OCI-LY7 (cell line): ENCODE measurements at regions not wholly inside any gene's neighbourhood (a gene's known extent, or its start where the extent isn't known, plus 50 kb on each side); places are given as distances from the start of the nearest gene placed in this dataset.

Experiments
- BruUV-seq: library from RNA; stranded (reverse); fragments of 400-500 nt; replicated peaks from 2 replicates; lab custom pipeline; 2021; lab: Mats Ljungman, UMichigan
- CTCF ChIA-PET: fragments of 300-600 bp; sonication (Branson Sonifier 250); formaldehyde crosslinking; loops from one replicate; lab custom pipeline; 2022; ENCODE audit warnings: antibody characterized with exemption; ENCODE audit not compliant: unreplicated experiment; lab: Charles Lee
- POLR2A ChIA-PET: fragments of 300-600 bp; sonication (Branson Sonifier 250); formaldehyde crosslinking; loops from one replicate; lab custom pipeline; 2022; ENCODE audit warnings: antibody characterized with exemption; lab: Charles Lee
- DNase-seq: peaks from one replicate; pipeline ENCODE4 v3.0.0-alpha.2; 2015; ENCODE audit warnings: low spot score
- H2AFZ ChIP-seq: fragments of 200-600 bp; sonication (generic), shearing (Covaris generic); 2 replicates; pipeline ENCODE4 v1.6.1; 2014; ENCODE audit warnings: mild to moderate bottlenecking, antibody characterized with exemption, low read length, moderate library complexity
- H3K27ac ChIP-seq: fragments of 200-600 bp; sonication (generic); 2 replicates; pipeline ENCODE4 v1.5.1; 2014; ENCODE audit warnings: mixed run types, low read depth, mild to moderate bottlenecking, moderate library complexity, low read length, inconsistent platforms; ENCODE audit not compliant: poor library complexity, severe bottlenecking
- H3K36me3 ChIP-seq: fragments of 200-600 bp; sonication (generic); 2 replicates; pipeline ENCODE4 v1.6.1; 2014; ENCODE audit warnings: mild to moderate bottlenecking, antibody characterized with exemption, low read length, moderate library complexity, mixed read lengths; ENCODE audit not compliant: insufficient read depth
- H3K4me1 ChIP-seq: fragments of 200-600 bp; sonication (generic); 2 replicates; pipeline ENCODE4 v1.5.1; 2014; ENCODE audit warnings: mild to moderate bottlenecking, low read length; ENCODE audit not compliant: insufficient read depth, poor library complexity, severe bottlenecking
- H3K4me2 ChIP-seq: fragments of 200-600 bp; sonication (generic); 2 replicates; pipeline ENCODE4 v1.6.1; 2014; ENCODE audit warnings: mild to moderate bottlenecking, low read length
- H3K4me3 ChIP-seq: fragments of 200-600 bp; sonication (generic); 2 replicates; pipeline ENCODE4 v1.5.1; 2014; ENCODE audit warnings: mild to moderate bottlenecking, low read depth, low read length; ENCODE audit not compliant: poor library complexity, severe bottlenecking
- H3K79me2 ChIP-seq: fragments of 200-600 bp; sonication (generic); 2 replicates; pipeline ENCODE4 v1.6.1; 2016; ENCODE audit warnings: low read depth, mild to moderate bottlenecking, low read length, moderate library complexity, mixed read lengths; ENCODE audit not compliant: insufficient read depth
- H3K9me2 ChIP-seq: fragments of 200-600 bp; sonication (generic); 2 replicates; pipeline ENCODE4 v1.6.1; 2016; ENCODE audit warnings: mild to moderate bottlenecking, low read length, mixed read lengths; ENCODE audit not compliant: insufficient read depth
- H3K9me3 ChIP-seq: fragments of 200-600 bp; sonication (generic); 2 replicates; pipeline ENCODE4 v1.6.1; 2014; ENCODE audit warnings: mild to moderate bottlenecking, mixed run types, low read length, mixed read lengths
- H4K20me1 ChIP-seq: fragments of 200-600 bp; sonication (generic); 2 replicates; pipeline ENCODE4 v1.6.1; 2014; ENCODE audit warnings: mild to moderate bottlenecking, antibody characterized with exemption, low read length, moderate library complexity, mixed read lengths; ENCODE audit not compliant: insufficient read depth
- CTCF ChIP-seq: fragments of 200-600 bp; sonication (generic); conservative IDR thresholded peaks from 2 replicates; pipeline ENCODE4 v1.5.1; 2014; ENCODE audit warnings: mild to moderate bottlenecking, antibody characterized with exemption, low read length, moderate library complexity, mixed read lengths
- EZH2phosphoT487 ChIP-seq: fragments of 200-600 bp; sonication (generic); IDR thresholded peaks from 2 replicates; pipeline ENCODE4 v1.6.1; 2018; ENCODE audit warnings: low read depth, borderline replicate concordance, mild to moderate bottlenecking, mixed run types, antibody characterized with exemption, low read length, moderate library complexity, mixed read lengths
- intact Hi-C: fragments of 100-400 bp; cut with micrococcal nuclease; formaldehyde crosslinking; loops from one replicate; pipeline ENCODE4 v1.10.0; 2022; ENCODE audit not compliant: unreplicated experiment

GRCh38 chr1:8238141-8239038, 79.5 kb upstream of the SLC45A1 start:
- intact Hi-C loops, result no loop called here
- Histone ChIP-seq H3K9me2 (no peaks in the 10 kb centered on the region), H3K4me3 (no peak overlapping the region), H3K79me2 (no peaks in the 10 kb centered on the region), H2AFZ (no peak overlapping the region), H3K27ac (no peak overlapping the region), H3K4me1 (no peaks in the 10 kb centered on the region), H3K4me2 (no peak overlapping the region), H3K9me3 (no peaks in the 10 kb centered on the region), H4K20me1 (no peaks in the 10 kb centered on the region), H3K36me3 (no peaks in the 10 kb centered on the region)
- TF ChIP-seq EZH2phosphoT487, result no peak
- no peak for TF ChIP-seq CTCF
- DNase-seq, result no peak
- BruUV-seq, result no TSS peak
- ChIA-PET POLR2A (interaction anchor here (1.1 kb wide), 1 partner anchor 29 kb away, joined by 4 read pairs; no protein-coding TSS in a partner anchor), CTCF (interaction anchor here (0.6 kb wide), 1 partner anchor 110 kb away, joined by 8 read pairs; no protein-coding TSS in a partner anchor)

- H4K20me1 ChIP-seq, result no peaks in the 10 kb centered on the region
- TF ChIP-seq CTCF, result no peak
- TF ChIP-seq EZH2phosphoT487, result no peak
- H2AFZ ChIP-seq, result no peak overlapping the region
- H3K4me3 ChIP-seq, result no peak overlapping the region
- H3K4me2 ChIP-seq, result no peak overlapping the region
- ChIA-PET POLR2A (no interaction called here), CTCF (no interaction called here)
- H3K9me2 ChIP-seq, result no peaks in the 10 kb centered on the region
- H3K4me1 ChIP-seq, result no peaks in the 10 kb centered on the region
- intact Hi-C loops, result no loop called here
- no peak for DNase-seq
- no peak overlapping the region for H3K27ac ChIP-seq
- H3K9me3 ChIP-seq, result no peaks in the 10 kb centered on the region
- no peaks in the 10 kb centered on the region for H3K79me2 ChIP-seq
- no TSS peak for BruUV-seq
- no peaks in the 10 kb centered on the region for H3K36me3 ChIP-seq
These were observed 85.7 kb upstream of the SLC45A1 start for GRCh38 chr1:8232036-8232757.
